Ectodermal cell (in vitro differentiated cells): ENCODE measurements at regions not wholly inside any gene's neighbourhood (a gene's known extent, or its start where the extent isn't known, plus 50 kb on each side); places are given as distances from the start of the nearest gene placed in this dataset.
"Not testable (repeated sequence)": the region's sequence is repeated elsewhere in the genome, so short reads cannot be mapped to it uniquely, and the experiment has no call there.

Experiments used
- H3K27ac ChIP-seq: 2 replicates; pipeline ENCODE4 v1.7.0; 2013; ENCODE audit warnings: mild to moderate bottlenecking, low read depth, low read length; ENCODE audit not compliant: insufficient read depth, poor library complexity, severe bottlenecking
- H3K27me3 ChIP-seq: 2 replicates; pipeline ENCODE4 v1.7.0; 2013; ENCODE audit warnings: mild to moderate bottlenecking, low read length; ENCODE audit not compliant: insufficient read depth, control insufficient read depth, poor library complexity, severe bottlenecking
- H3K36me3 ChIP-seq: one replicate; pipeline ENCODE4 v1.7.0; 2013; ENCODE audit warnings: low read length; ENCODE audit not compliant: control insufficient read depth, insufficient read depth
- H3K4me1 ChIP-seq: one replicate; pipeline ENCODE4 v1.7.0; 2013; ENCODE audit warnings: low read length; ENCODE audit not compliant: control insufficient read depth, insufficient read depth
- H3K4me3 ChIP-seq: 2 replicates; pipeline ENCODE4 v1.7.0; 2013; ENCODE audit warnings: low read depth, low read length, control low read depth; ENCODE audit not compliant: insufficient read depth
- H3K9me3 ChIP-seq: 2 replicates; pipeline ENCODE4 v1.7.0; 2013; ENCODE audit warnings: mild to moderate bottlenecking, low read length, moderate library complexity; ENCODE audit not compliant: control insufficient read depth
- WGBS, 2 experiments: methylation state at CpG; one replicate each; pipeline ENCODE4 v1.1.7; 2013; ENCODE audit warnings: missing lambda C conversion rate in 2 of 2; 5-methylcytosine and 5-hydroxymethylcytosine counted together

DNA sequence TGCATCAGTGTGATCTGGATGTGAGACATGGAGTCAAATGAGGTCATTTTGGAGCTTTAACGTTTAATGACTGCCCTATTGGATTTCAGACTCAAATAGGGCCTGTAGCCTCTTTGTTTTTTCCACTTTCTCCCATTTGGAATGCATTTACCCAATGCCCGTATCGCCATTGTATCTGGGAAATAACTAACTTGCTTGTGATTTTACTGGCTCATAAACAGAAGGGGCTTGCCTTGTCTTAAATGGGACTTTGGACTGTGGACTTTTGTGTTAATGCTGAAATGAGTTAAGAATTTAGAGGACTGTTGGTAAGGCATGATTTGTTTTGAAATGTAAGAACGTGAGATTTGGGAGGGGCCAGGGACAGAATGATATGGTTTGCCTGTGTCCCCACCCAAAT, 494.6 kb downstream of the CHSY3 start:
- Histone ChIP-seq H3K27ac (no peak overlapping the region), H3K36me3 (no peaks in the 10 kb centered on the region), H3K4me3 (no peak overlapping the region), H3K27me3 (no peaks in the 10 kb centered on the region), H3K9me3 (no peaks in the 10 kb centered on the region), H3K4me1 (no peaks in the 10 kb centered on the region)
- WGBS, 2 experiments: 91 to 92% methylated on average over 4 of the region's 4 CpGs

DNA sequence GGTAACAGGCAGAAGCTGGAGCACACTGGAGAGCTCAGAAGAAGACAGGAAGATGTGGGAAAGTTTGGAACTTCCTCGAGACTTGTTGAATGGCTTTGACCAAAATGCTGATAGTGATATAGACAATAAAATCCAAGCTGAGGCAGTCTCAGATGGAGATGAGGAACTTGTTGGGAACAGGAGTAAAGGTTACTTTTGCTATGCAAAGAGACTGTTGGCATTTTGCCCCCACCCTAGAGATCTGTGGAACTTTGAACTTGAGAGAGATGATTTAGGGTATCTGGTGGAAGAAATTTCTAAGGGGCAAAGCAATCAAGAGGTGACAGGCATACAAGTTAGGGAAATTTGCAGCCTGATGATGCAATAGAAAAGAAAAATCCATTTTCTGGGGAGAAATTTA, 493.5 kb downstream of the CHSY3 start:
- H3K36me3 ChIP-seq, H3K27me3 ChIP-seq, H3K4me1 ChIP-seq, H3K9me3 ChIP-seq, H3K27ac ChIP-seq, H3K4me3 ChIP-seq: not testable (repeated sequence)
- WGBS, 2 experiments: 92 to 96% methylated on average over 1 of the region's 1 CpG

DNA sequence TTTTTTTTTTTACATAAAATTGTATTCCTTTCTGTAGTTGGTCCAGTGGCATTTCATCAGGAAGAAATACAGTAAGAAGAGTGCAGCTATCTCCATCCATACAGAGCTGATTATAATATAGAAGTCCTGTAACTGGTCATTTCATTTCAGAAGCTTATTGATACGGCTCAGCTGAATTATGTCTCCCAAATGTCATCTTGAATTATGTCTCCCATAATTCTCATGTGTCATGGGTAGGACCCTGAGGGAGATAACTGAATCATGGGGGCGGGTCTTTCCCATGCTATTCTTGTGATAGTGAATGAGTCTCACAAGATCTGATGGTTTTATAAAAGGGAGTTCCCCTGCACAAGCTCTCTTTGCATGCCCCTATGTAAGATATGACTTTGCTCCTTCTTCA, 492.9 kb downstream of the CHSY3 start:
- no peaks in the 10 kb centered on the region for H3K4me1 ChIP-seq
- no peaks in the 10 kb centered on the region for H3K27me3 ChIP-seq
- 90 to 98% methylated on average over 2 of the region's 2 CpGs for WGBS, 2 experiments
- no peak overlapping the region for H3K4me3 ChIP-seq
- no peaks in the 10 kb centered on the region for H3K9me3 ChIP-seq
- H3K36me3 ChIP-seq: no peaks in the 10 kb centered on the region
- H3K27ac ChIP-seq: no peak overlapping the region

DNA sequence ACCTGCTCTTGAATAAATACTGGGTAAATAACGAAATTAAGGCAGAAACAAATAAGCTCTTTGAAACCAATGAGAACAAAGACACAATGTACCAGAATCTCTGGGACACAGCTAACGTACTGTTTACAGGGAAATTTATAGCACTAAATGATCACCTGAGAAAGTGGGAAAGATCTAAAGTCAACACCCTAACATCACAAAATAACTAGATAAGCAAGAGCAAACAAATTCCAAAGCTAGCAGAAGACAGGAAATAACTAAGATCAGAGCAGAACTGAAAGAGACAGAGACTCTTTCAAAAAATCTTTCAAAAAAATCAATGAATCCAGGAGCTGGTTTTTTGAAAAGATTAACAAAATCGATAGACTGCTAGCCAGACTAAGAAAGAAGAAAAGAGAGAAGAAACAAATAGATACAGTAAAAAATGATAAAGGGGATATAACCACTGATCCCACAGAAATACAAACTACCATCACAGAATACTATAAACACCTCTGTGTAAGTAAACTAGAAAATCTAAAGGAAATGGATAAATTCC, 487.5 kb downstream of the CHSY3 start:
- H3K4me1 ChIP-seq, H3K27me3 ChIP-seq, H3K4me3 ChIP-seq, H3K36me3 ChIP-seq, H3K9me3 ChIP-seq, H3K27ac ChIP-seq: not testable (repeated sequence)
- WGBS, 2 experiments: 93 to 96% methylated on average over 3 of the region's 3 CpGs

DNA sequence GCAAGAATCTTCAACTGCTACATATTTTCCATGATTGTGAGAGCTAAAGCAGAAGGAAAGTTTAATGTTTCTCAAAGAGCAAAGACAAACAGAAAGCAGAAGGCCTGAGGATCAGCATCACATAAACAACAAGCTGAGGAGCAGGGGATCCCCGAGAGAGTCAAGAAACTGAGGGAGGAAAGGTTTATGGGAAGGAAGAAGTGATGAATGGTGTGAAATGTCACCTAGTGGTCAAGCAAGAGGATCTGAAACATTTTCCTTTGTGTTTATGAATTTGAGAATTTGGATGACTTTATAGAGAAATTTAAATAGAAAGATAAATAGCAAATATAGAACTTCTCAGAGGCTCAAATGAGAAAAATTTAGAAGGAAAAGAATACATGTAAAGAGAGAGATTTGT, 481.9 kb downstream of the CHSY3 start:
- Histone ChIP-seq H3K36me3 (no peaks in the 10 kb centered on the region), H3K4me1 (no peaks in the 10 kb centered on the region), H3K9me3 (no peaks in the 10 kb centered on the region), H3K4me3 (no peak overlapping the region), H3K27ac (no peak overlapping the region), H3K27me3 (no peaks in the 10 kb centered on the region)
- WGBS, 2 experiments: 79 to 92% methylated on average over 1 of the region's 1 CpG

DNA sequence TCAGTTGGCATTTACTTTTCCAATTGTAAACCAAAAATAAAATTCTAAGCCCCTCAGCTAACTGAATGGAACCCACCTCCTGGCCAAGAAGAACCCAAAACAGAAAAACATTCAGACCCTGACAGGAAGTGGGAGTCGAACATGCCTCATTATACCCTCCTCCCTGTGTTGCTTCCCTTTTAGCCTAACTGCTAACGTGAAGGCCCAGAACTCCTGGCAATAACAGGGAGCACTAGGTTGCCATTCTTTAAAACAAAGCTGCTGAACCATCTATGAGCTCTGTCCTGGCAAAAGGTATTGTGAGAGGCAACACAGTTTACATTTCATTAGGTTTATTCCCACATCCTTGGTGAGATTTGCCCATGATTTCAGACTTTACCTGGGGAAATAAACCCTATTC, 481.4 kb downstream of the CHSY3 start:
- no peaks in the 10 kb centered on the region for H3K4me1 ChIP-seq
- H3K36me3 ChIP-seq: no peaks in the 10 kb centered on the region
- 73% methylated on average over 2 of the region's 2 CpGs for WGBS, 2 experiments
- no peak overlapping the region for H3K4me3 ChIP-seq
- H3K27ac ChIP-seq: no peak overlapping the region
- no peaks in the 10 kb centered on the region for H3K9me3 ChIP-seq
- H3K27me3 ChIP-seq: no peaks in the 10 kb centered on the region

DNA sequence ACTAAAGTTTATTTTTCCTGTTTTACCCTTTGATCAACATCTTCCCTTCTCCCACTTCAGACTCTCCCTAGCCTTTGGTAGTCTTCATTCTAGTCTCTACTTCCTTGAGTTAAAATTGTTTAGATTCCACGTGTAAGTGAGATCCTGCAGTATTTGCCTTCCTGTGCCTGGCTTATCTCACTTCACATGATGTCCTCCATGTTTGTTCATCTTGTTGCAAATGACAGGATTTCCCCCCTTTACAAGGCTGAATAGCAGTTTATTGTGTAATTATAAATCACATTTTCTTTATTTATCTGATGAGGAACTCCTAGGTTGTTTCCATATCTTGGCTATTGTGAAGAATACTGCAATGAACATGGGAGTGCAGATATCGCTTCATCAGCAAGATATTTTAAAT, 461.7 kb downstream of the CHSY3 start:
- Histone ChIP-seq H3K4me3 (no peak overlapping the region), H3K36me3 (no peaks in the 10 kb centered on the region), H3K4me1 (no peaks in the 10 kb centered on the region), H3K9me3 (no peaks in the 10 kb centered on the region), H3K27me3 (no peaks in the 10 kb centered on the region), H3K27ac (no peak overlapping the region)
- 93 to 96% methylated on average over 1 to 2 of the region's 2 CpGs for WGBS, 2 experiments

DNA sequence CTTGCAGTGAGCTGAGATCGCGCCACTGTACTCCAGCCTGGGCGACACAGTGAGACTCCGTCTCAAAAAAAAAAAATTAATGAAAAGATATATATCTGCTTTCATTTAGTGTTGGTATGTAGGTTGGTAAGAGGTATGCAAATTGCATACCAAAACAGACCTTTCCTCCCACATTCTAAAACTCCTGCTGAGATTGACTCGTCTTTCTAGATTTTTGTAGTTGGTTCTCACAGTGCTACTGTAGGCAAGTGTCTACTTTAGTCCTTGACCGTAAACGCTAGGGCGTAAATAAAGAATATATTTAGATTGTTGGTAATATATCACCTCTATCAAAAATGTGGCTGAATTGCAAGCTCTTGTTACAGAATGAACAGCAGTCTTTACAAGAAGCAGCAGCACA, 445.9 kb downstream of the CHSY3 start:
- H3K4me3 ChIP-seq: no peak overlapping the region
- H3K9me3 ChIP-seq: no peaks in the 10 kb centered on the region
- no peaks in the 10 kb centered on the region for H3K4me1 ChIP-seq
- no peaks in the 10 kb centered on the region for H3K27me3 ChIP-seq
- WGBS, 2 experiments: 79% methylated on average over 1 of the region's 8 CpGs; no CpG with 5 or more reads in 1 of the 2 experiments
- H3K27ac ChIP-seq: no peak overlapping the region
- no peaks in the 10 kb centered on the region for H3K36me3 ChIP-seq

DNA sequence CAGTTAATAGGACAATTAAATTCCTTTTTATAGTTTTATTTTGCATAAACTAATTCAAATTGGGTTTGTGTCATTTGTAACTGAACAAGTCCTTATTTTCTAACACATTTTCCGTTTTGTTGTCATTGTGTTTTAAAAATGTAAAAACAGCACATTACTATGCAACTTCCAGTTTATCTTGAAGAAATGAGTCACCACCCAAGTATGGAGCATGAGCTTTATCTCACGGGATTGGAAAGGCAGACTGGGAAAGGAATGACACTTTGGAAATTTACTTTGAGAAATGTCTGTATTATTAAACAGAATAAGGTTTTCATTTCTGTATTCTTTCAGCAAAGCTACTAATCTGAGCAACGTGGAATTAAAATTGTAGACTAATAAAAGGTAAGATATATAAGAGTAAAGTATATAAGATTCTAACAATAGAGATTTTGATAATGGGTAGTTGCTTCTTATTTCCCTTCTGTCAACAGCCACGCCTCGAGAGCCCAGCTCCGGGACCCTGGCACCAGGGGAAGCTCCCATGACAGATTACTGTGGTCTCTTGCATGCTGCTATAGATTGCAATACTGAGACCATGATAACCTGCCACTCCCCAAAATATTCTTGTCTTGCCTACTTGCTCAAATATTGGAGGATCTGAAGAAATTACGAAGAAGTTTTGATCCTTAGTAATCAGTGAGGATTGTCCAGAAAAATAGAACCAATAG, 433.1 kb downstream of the CHSY3 start:
- WGBS, 2 experiments: 81 to 86% methylated on average over 7 of the region's 7 CpGs
- H3K27me3 ChIP-seq: no peaks in the 10 kb centered on the region
- H3K27ac ChIP-seq: no peak overlapping the region
- H3K4me1 ChIP-seq: no peaks in the 10 kb centered on the region
- no peaks in the 10 kb centered on the region for H3K36me3 ChIP-seq
- H3K9me3 ChIP-seq: no peaks in the 10 kb centered on the region
- no peak overlapping the region for H3K4me3 ChIP-seq

DNA sequence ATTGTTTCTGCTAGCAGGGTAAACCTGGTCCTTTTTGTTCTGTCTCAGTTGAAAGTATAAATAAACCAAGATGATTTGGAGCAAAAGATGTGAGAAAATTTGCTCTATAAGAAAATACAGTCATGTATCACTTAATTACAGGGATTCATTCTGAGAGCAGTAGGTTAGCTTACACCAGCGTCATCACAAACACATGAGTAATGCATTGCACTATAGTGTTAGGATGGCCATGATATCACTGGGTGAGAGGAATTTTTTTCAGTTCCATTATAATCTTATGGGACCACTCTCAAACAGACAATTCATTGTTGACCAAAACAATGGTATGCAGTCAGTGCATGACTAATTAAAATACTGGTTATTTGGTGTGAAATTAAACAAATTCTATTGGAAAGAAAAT, 430.9 kb downstream of the CHSY3 start:
- Histone ChIP-seq H3K27ac (no peak overlapping the region), H3K27me3 (no peaks in the 10 kb centered on the region), H3K4me3 (no peak overlapping the region), H3K9me3 (no peaks in the 10 kb centered on the region), H3K4me1 (no peaks in the 10 kb centered on the region), H3K36me3 (no peaks in the 10 kb centered on the region)
- 67% methylated on average over 1 of the region's 1 CpG; no CpG with 5 or more reads in 1 of the 2 experiments for WGBS, 2 experiments
